GM06990 (cell line): ENCODE measurements at regions not wholly inside any gene's neighbourhood (a gene's known extent, or its start where the extent isn't known, plus 50 kb on each side); places are given as distances from the start of the nearest gene placed in this dataset.

ENCODE experiments used
- DNase-seq: peaks from one replicate; pipeline ENCODE4 v3.0.0-alpha.2; 2011; ENCODE audit not compliant: insufficient read length; ENCODE audit errors: extremely low read depth
- H3K27me3 ChIP-seq: replicated peaks from 2 replicates; pipeline ENCODE4 v1.6.0; 2011; ENCODE audit warnings: low read length; ENCODE audit not compliant: control insufficient read depth, insufficient read depth
- H3K36me3 ChIP-seq: 2 replicates; pipeline ENCODE4 v1.5.1; 2011; ENCODE audit warnings: low read length; ENCODE audit not compliant: control insufficient read depth, insufficient read depth
- H3K4me3 ChIP-seq: replicated peaks from 2 replicates; pipeline ENCODE4 v1.5.1; 2011; ENCODE audit warnings: low read depth, mild to moderate bottlenecking, control low read depth, low read length
- TF ChIP-seq, protein P1 (sequence below): IDR thresholded peaks from 2 replicates; pipeline ENCODE4 v1.5.1; 2011; ENCODE audit warnings: low read length, control low read depth, mild to moderate bottlenecking, inconsistent platforms; ENCODE audit not compliant: insufficient read depth, poor library complexity, severe bottlenecking

DNA sequence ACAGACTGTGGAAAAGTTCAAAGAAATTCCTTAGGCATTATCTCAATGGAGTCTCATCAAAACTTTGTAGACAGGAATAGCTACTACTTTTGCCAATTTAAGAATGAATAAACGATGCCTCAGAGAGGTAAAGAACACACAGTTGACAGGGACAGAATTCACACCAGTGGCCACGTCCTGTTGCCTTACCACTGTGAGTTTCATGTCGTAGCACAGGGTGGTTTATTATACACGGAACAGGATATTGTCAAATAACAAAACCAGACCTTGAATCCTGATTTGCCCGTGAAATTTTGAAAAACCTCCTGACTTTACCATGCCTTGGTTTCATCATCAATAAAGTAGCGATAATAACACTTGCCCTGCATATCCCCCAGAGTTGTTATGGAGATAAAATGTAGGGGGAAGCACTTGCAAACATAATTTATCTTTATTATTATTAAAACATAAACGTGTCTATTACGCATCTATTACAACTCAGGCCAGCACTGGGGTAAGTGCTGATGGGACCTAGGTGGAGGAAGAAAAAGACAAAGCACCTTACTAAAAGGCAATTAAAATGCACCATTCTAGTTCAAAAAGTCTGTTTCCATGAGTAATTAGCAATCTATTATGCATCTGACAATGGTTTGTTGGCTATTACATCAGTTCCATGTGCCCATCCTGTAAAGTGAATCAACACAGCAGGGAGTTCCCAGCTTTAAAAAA lies 408.1 kb upstream of the RUNX1 start:
- DNase-seq: no peak
- TF ChIP-seq, protein P1, sequence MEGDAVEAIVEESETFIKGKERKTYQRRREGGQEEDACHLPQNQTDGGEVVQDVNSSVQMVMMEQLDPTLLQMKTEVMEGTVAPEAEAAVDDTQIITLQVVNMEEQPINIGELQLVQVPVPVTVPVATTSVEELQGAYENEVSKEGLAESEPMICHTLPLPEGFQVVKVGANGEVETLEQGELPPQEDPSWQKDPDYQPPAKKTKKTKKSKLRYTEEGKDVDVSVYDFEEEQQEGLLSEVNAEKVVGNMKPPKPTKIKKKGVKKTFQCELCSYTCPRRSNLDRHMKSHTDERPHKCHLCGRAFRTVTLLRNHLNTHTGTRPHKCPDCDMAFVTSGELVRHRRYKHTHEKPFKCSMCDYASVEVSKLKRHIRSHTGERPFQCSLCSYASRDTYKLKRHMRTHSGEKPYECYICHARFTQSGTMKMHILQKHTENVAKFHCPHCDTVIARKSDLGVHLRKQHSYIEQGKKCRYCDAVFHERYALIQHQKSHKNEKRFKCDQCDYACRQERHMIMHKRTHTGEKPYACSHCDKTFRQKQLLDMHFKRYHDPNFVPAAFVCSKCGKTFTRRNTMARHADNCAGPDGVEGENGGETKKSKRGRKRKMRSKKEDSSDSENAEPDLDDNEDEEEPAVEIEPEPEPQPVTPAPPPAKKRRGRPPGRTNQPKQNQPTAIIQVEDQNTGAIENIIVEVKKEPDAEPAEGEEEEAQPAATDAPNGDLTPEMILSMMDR: no peak
- Histone ChIP-seq H3K27me3 (no peaks in the 10 kb centered on the region; the same call in 1 of the 2 replicates), H3K36me3 (no peaks in the 10 kb centered on the region), H3K4me3 (no peak overlapping the region)

DNA sequence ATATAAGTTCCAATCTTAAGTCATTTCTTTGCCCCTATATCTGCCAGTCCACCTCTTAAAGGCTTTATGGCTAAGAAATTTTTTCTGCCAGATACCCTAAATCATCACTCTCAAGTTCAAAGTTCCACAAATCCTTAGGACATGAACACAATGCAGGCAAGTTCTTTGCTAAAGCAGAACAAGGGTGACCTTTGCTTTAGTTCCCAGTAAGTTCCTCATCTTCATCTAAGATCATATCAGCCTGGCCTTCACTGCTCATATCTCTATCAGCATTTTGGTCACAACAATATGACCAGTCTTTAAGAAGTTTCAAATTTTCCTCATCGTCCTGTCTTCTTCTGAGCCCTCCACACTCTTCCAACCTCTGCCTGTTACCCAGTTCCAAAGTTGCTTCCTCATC lies 402.2 kb upstream of the RUNX1 start:
- Histone ChIP-seq H3K4me3 (no peak overlapping the region), H3K27me3 (no peaks in the 10 kb centered on the region)

DNA sequence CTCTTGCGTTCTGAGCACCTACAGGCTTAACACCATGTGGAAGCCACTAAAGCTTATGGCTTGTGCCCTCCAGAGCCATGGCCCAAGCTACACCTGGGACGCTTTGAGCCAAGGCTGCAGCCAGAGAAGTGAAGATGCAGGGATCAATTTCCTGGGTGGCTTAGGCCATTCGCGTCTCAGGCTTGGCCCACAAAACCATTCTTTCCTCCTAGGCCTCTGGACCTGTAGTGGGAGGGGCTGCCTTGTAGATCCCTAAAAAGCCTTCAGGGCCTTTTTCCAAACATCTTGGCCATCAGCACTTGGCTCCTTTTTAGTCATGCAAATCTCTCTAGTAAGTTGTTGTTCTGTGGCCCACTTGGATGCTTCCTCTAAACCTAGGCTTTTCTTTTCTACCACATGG lies 401.7 kb upstream of the RUNX1 start:
- no peak for DNase-seq
- Histone ChIP-seq H3K36me3 (no peaks in the 10 kb centered on the region), H3K4me3 (no peak overlapping the region), H3K27me3 (no peaks in the 10 kb centered on the region)
- TF ChIP-seq, protein P1: no peak

More for the DNA sequence above, 402.2 kb upstream of the RUNX1 start:
- DNase-seq: no peak
- no peaks in the 10 kb centered on the region for H3K36me3 ChIP-seq
- TF ChIP-seq, protein P1: no peak

DNA sequence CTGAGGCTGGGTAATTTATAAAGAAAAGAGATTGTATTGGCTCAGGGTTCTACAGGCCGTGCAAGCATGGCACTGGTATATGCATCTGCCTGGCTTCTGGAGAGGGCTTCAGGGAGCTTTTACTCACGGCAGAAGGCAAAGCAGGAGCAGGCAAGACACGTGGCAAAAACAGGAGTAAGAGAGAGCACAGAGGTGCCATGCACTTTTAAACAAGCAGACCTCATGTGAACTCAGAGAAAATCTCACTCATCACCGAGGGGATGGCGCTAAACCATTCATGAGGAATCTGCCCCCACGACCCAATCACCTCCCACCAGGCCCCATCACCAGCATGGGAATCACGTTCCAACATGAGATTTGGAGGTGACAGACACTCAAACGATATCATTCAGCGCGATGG lies 400.7 kb upstream of the RUNX1 start:
- Histone ChIP-seq H3K4me3 (no peak overlapping the region), H3K36me3 (no peaks in the 10 kb centered on the region), H3K27me3 (no peaks in the 10 kb centered on the region; the same call in 1 of the 2 replicates)
- TF ChIP-seq, protein P1: no peak
- DNase-seq: no peak

DNA sequence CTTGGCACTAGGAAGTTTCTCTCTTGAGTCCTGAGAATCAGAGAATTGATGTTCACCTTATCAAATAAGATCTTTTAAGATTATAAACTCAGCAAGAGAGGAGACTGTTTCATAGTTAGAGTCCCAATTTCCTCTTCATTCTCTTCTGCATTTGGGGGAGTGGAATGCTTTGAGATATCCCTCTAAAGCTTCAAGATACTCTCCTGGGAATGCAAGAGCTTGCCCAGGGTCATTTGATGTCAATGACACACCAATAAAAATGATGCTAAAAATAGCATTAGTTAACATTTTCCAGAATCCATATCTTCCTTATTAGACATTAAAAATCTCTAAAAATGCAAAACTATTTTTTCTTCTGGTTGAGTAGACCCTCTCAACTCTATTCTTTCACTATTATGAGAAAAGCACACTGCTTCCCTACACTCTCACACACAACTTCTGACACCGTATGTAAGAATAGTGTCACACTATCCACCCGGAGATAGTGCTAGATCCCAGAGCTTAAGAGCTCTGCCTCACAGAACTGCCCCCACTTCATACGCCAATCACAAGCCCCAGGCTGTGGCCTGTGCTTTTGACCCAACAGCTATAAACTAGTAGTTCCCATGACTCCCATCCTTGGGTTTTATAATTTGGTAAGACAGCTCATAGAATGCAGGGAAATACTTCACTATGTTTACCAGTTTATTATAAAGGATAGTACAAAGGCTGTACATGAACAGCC lies 399.9 kb upstream of the RUNX1 start:
- Histone ChIP-seq H3K27me3 (no peaks in the 10 kb centered on the region; the same call in 1 of the 2 replicates), H3K36me3 (no peaks in the 10 kb centered on the region), H3K4me3 (no peak overlapping the region)
- DNase-seq: no peak
- TF ChIP-seq, protein P1: no peak
